GM12878 (cell line): ENCODE measurements at regions not wholly inside any gene's neighbourhood (a gene's known extent, or its start where the extent isn't known, plus 50 kb on each side); places are given as distances from the start of the nearest gene placed in this dataset.

Experiments used
- CBX3 ChIP-seq: fragments of 200-600 bp; sonication (generic); IDR thresholded peaks from 2 replicates; pipeline ENCODE4 v1.6.1; 2016; ENCODE audit warnings: low read depth, borderline replicate concordance
- CHD2 ChIP-seq: IDR thresholded peaks from 2 replicates; pipeline ENCODE4 v1.6.1; 2011; ENCODE audit warnings: low read depth, low read length, improper control_type of control experiment, borderline replicate concordance
- CTCF ChIP-seq, 3 experiments: IDR thresholded peaks in 2 of 3; conservative IDR thresholded peaks in 1 of 3; 2 replicates each; pipeline ENCODE4 v1.5.1; 2011; ENCODE audit warnings: low read depth in 3 of 3, low read length in 3 of 3, mild to moderate bottlenecking in 3 of 3, control low read depth in 2 of 3, moderate library complexity in 2 of 3, inconsistent platforms in 1 of 3, mixed read lengths in 1 of 3; ENCODE audit not compliant: control insufficient read depth in 2 of 3, insufficient read depth in 1 of 3; ENCODE audit errors: extremely low read depth in 1 of 3
- POLR2A ChIP-seq: IDR thresholded peaks from 2 replicates; pipeline ENCODE4 v1.6.1; 2011; ENCODE audit warnings: low read depth, mild to moderate bottlenecking, low read length
- POU2F2 ChIP-seq: IDR thresholded peaks from 3 replicates; pipeline ENCODE4 v1.6.1; 2011; ENCODE audit warnings: low read depth, mild to moderate bottlenecking, low read length, borderline replicate concordance
- ZNF274 ChIP-seq: IDR thresholded peaks from one replicate; pipeline ENCODE4 v1.8.0; 2011; ENCODE audit not compliant: insufficient read length, insufficient read depth
- ZNF687 ChIP-seq: fragments of 450-650 bp; IDR thresholded peaks from 2 replicates; pipeline ENCODE4 v1.6.1; 2017; ENCODE audit warnings: mild to moderate bottlenecking, moderate library complexity
- TF ChIP-seq, protein P1 (sequence below): IDR thresholded peaks from 2 replicates; pipeline ENCODE4 v1.6.1; 2011; ENCODE audit warnings: borderline replicate concordance, low read depth, mild to moderate bottlenecking, moderate library complexity, mixed read lengths, low read length; ENCODE audit not compliant: insufficient read depth; ENCODE audit errors: extremely low read length

- TF ChIP-seq POLR2A (no peak), ZNF687 (no peak), CTCF (IDR thresholded peaks at IDR 0.05 in 2 of 3, conservative IDR thresholded peaks at IDR 0.05 in 1 of 3; ENCODE audit: control insufficient read depth in 2 of 3, extremely low read depth in 1 of 3, insufficient read depth in 1 of 3, low read depth in 3 of 3, low read length in 3 of 3) (no peak), POU2F2 (no peak), CBX3 (no peak), CHD2 (no peak), ZNF274 (no peak)
- TF ChIP-seq, protein P1, sequence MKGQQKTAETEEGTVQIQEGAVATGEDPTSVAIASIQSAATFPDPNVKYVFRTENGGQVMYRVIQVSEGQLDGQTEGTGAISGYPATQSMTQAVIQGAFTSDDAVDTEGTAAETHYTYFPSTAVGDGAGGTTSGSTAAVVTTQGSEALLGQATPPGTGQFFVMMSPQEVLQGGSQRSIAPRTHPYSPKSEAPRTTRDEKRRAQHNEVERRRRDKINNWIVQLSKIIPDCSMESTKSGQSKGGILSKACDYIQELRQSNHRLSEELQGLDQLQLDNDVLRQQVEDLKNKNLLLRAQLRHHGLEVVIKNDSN, result no peak
Measured at GRCh38 chrX:7198499-7198898, 50.5 kb upstream of the PUDP start.
